GM21717 (cell line): ENCODE measurements at regions not wholly inside any gene's neighbourhood (a gene's known extent, or its start where the extent isn't known, plus 50 kb on each side); places are given as distances from the start of the nearest gene placed in this dataset.

Experiments
- ATAC-seq: cut with Tn5 transposase; IDR thresholded peaks from one replicate; pipeline ENCODE4 v1.9.1; 2021; ENCODE audit warnings: mild to moderate bottlenecking, moderate library complexity; ENCODE audit not compliant: unreplicated experiment

DNA sequence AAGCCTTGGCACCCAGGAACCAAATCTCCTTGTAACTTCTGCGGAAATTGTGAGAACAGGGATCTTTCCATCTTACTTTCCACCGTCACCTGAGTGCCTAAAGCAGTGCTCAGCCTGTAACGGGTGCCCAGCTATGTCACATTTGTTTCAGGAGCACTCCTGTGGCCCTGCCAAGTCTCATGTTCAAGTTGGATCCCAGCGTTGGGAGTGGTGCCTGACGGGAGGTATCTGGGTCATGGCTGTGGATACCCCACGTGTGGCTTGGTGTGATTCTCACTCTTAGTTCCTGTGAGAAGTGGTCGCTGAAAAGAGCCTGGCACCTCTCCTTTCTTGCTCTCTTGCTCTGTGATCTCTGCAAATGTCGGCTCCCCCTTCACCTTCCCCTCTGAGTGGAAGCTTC lies 114.9 kb downstream of the UQCRFS1 start:
- no peak for ATAC-seq

- no peak for ATAC-seq
Observed at GRCh38 chr19:29096896-29097295, 116.1 kb downstream of the UQCRFS1 start.

DNA sequence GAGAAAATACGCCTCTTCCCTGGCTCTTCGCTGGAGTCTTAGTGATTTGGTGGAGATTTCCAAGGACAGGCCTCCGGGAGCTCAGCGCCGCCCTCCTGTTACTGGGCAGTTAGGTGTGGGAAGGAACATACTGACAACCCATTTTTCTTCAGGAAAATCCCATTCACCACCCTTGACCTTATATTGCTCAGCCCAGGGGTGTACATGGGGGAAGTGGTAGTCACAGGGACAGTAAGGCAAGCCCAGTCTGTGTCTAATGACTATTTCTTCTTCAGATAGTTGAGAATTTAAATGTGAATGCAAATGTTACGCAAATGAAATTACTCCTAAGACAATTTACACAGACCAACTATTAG lies 119.4 kb downstream of the UQCRFS1 start:
- ATAC-seq = no peak

GRCh38 chr19:29092712-29093552 lies 120.0 kb downstream of the UQCRFS1 start:
- ATAC-seq = no peak

DNA sequence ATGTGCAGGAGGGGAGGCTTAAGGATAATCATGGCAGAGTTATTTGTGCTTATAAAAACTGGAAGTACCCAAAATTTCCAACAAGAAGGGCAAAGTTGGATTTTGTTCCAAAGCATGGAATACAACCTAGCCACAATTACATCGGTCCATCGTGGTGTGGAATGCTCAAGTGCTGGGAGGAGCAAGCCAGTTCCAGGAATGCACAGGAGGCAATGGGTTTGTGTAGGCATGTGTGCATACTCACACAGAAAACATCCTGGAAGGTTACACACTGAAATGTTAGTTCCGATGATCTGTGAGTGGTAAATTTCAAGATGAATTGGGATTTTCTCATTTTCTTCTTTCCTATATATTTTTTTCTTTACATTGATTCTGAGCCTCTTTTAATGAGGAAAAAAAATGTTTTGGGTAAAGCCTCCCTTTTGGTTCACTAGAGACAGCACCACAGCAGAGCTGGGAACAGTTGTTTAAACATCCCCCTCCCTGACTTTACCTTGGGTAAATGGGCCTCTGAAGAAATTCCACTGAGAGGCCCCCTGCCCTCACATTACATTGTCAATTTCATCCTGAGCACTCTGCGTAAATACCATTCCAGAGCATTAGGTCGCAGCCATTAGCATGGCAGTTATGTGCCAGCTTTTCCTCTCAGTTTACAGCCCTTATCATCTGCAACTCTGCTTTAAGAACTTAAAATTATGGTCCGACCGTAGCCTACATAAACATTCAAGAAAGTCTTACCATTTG lies 122.0 kb downstream of the UQCRFS1 start:
- ATAC-seq = no peak

DNA sequence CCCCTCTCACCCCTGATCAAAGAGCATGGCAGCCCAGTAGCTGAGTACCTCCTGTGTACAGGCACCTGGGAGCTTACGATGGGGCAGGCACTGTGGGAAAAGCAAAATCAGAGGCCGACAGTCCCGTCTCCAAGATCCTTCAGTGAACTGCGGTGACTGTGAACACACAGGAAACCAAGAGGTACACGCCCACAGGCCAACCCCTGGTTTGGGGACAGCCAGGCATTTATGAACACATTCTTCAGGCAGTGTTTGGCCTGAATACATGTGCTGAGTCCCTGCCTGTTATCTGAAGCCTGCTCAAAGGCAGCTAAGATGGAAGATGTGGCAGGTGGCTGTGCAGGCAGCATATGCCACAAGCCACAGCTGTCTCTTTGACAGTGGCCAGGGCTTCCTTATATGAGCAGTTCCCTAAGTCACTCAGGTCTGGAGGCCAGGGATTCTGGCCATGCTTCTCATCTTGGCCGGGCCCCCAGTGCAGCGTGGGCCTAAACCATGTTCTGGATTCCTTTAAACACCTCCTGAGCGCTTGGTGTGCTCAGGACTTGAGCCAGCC lies 123.6 kb downstream of the UQCRFS1 start:
- ATAC-seq = no peak

DNA sequence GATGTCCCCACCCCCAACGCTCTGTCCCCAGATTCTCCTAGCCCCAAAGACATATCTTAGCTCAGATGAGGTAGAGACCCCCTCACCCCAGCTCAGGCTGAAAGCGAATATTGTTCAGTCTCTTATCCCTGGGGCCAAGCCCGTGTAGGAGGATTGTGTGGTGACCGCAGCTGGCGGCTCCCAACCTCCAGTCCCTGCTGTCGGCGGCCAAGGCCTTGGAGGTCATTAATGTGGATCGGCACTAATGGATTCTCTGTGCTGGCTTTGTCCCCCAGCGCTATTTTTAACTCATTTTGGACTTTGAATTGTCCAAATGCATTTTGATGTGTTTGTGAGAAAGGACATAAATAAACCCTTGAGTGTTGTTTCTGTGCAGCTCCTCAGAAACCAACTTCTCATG lies 124.2 kb downstream of the UQCRFS1 start:
- ATAC-seq = no peak

DNA sequence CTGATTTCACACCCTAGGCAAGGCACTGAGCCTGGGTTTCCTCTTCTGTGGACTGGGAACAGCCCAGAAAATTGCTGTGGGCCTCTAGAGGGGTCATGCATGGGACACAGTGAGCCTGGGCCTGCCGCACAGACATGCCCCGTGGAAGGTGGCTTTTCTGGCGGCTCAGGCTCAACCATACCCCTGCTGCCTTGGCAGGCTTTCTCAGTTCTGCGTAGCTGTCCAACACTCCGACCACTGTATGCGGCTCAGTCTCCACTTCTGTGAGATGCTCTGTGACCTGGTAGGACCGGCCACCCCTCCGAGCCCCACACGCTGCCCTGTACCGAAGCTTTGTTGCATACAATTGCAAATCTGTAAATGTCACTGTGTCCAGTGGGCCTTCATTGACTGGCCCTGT lies 126.3 kb downstream of the UQCRFS1 start:
- no peak for ATAC-seq

DNA sequence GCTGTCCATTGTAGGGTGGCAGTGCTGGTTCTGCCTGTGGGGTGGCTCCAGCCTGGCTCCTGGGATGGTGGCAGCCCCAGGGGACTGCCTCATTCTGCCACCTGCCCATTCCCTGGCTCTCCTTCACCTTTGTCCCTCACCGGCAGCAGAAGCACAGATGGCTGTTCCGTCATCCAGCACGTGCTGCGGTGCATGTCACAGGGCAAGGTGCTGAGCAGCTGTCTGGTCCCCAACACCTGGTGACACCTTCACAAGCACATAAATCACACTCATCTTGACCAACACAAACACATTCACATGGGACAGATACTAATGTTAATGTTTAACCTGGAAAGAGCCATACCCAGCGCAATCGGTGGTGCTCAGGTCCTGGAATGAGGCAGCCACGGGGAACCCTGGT lies 126.8 kb downstream of the UQCRFS1 start:
- no peak for ATAC-seq

DNA sequence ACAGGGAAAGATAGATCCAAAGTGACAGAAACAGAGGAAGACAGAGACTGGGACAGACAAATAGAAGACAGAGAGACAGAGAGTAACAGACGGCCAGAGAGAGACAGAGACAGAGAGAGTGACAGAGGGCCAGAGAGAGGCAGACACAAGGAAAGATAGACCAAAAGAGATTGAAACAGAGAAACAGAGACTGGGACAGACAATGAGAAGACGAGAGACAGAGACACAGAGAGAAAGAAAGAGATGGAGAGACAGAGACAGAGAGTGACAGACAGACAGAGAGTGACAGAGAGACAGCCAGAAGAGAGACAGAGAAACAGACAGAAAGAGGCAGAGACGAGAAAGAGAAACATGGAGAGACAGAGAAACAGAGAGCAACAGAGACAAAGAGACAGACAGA lies 127.3 kb downstream of the UQCRFS1 start:
- ATAC-seq = no peak

DNA sequence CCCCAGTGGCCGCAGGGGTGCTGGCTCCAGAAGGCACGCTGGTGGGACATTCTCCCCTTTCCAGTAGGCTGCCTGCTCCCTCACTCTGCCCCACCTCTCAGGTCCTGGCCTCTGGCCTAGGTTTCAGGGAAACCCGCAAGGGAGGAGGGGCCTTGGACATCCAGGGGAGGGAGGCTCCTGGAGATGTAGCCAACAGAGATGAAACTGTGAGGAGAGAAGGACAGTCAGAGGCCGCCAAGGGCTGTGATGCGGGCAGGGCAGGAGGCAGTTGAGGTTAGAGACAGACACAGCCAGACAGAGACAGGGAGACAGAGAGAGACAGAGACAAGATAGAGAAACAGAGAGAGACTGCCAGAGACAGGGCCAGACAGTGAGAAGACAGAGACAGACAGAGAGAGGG lies 127.7 kb downstream of the UQCRFS1 start:
- ATAC-seq = no peak

GRCh38 chr19:29084266-29084665 lies 128.7 kb downstream of the UQCRFS1 start:
- ATAC-seq = no peak

DNA sequence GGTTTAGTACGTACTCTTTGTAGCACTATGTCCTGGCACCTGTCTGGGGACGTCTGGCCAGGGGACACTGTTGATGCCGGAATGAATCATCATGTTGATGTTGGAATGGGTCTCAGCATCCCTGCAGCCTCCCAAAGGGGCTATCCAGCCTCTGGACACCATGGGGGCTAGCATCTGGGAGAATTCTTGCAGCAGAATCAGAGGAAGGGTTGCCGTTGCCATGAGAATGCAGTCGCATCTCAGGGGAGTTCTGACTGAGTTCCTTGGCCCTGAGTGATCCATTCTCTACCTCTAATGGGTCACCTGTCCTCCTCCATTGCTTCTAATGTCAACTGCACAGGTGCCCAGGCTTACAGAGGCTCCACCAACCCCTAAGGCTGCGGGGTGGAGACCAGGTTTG lies 129.1 kb downstream of the UQCRFS1 start:
- no peak for ATAC-seq

- no peak for ATAC-seq
Observed at GRCh38 chr19:29079356-29080032, 133.5 kb downstream of the UQCRFS1 start.

DNA sequence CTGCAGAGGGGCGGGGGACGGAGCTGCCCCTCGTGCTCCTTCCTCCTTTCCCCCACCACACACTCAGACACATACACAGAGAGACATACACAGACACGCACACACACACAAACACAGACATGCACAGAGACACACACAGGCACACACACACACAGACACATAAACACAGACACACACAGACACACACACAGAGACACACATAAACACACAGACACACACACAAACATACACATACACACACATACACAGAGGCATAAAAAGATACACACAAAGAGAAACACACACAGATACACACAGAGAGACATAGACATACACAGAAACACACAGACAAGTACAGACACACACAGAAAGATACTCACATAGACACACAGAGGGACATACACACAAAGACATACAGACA lies 136.0 kb downstream of the UQCRFS1 start:
- no peak for ATAC-seq

- no peak for ATAC-seq
Observed at GRCh38 chr19:29076161-29076560, 136.8 kb downstream of the UQCRFS1 start.

DNA sequence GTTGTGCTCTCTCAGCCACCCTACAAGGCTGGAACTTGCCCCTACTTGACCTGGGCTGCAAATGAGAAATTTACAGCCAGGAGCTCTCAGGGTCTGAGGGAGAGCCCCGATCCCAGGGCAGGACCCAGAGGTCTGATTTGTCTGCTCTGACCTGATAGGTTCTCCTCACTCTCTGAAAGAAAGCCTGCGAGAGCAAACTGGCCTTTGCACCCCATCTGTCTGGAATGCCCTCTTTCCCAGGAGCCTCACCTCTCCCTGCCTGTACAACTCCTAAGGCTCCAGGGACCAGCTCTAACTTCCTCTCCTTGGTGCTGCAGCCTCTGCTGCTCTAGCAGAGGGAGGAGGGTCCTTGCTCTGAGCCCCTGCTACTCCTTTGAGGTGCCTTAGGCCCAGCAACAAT lies 137.8 kb downstream of the UQCRFS1 start:
- no peak for ATAC-seq

DNA sequence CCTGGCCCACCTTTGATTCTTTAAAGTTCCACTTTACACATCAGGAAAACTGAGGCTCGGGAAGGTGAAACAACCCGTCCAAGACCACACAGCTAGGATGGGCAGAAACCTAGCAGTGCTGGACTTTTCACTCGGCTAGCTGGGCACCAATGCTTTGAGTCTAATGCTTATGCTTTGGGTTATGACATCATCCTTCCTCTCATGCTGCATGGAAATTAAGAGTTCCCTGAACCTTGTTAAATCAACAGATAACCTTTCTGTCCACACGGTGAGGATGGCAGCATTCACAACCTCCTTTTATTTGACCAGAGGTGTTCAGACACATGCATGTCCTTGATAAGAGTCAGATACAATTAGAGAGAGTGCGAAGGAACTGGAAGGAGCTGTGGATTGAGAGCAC lies 138.4 kb downstream of the UQCRFS1 start:
- ATAC-seq = no peak

DNA sequence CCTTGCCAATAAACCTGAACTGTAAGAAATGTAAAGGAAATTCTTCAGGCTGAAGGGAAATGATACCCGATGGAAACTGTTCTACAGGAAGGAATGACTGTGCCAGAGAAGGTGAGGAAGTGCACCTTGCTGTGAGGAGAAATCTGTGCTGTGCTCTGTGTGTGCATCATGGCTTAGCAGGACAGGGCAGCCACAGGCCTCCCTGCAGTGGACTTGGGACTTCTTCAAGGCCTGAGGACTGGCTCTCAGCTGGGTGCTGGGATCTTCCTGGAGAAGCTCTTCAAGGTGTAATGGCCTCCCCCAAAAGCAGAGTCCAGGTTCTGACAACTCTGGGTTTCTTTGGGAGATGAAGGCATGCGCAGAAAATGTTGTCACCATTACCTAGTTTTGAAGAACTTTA lies 145.1 kb downstream of the UQCRFS1 start:
- ATAC-seq = no peak

DNA sequence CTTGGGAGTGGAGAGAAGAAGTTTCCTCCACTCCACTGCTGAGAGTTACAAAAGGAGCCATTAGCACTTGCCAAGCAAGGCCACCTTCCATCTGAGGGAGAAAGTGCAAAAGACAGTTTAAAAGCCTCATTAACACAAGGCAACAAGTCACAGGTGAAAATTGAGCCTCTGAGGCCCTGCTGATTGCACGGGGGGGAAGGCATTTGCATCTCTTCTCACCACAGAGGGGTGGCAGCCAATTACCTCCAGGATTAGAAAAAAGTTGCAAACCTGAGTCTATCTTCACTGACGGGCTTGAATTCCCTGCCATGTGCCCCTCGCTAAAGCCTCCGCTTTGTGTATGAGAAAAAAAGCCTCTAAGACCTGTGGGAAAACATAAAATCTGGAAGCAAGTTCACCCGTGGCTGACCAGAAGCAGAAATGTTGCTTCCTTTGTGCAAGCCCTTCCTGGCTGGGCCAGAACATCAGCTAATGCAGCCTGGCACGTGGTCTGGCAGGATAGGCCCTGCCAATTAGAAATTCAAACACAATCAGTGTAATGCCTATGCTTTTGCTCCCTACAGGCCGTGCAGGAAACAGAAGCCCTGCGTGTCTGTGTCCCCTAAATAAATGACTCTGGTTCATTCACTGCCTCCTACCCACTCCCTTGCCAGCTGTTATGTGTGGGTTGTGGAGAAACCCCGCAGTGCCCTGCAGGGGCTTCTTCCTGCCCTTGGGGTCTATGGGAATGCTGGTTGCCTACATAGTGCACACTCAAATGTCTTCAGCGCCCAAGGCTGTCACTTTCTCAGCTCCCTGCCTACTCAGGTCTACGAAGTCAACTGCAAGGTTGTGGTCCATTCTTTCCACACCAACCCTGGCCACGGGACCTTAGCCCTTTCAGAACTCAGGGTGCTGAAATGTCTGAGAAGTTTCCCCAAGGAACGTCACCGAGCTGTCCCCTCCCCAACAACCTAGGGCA lies 150.2 kb downstream of the UQCRFS1 start:
- no peak for ATAC-seq
